ENCODE measurements at regions not wholly inside any gene's neighbourhood (a gene's known extent, or its start where the extent isn't known, plus 50 kb on each side); places are given as distances from the start of the nearest gene placed in this dataset.

- H3K36me3 Mint-ChIP-seq: no peaks in the 10 kb centered on the region
- no peak overlapping the region for H3K27ac Mint-ChIP-seq
- H3K27me3 Mint-ChIP-seq: peaks cover 9% of the 10 kb centered on the region
- H3K4me1 Mint-ChIP-seq: no peaks in the 10 kb centered on the region
- H3K4me3 Mint-ChIP-seq: no peak overlapping the region
- no peaks in the 10 kb centered on the region for H3K9me3 Mint-ChIP-seq
- no peak for ATAC-seq
Observed at GRCh38 chr5:4909086-4909485, 231.0 kb upstream of the ADAMTS16 start.

DNA sequence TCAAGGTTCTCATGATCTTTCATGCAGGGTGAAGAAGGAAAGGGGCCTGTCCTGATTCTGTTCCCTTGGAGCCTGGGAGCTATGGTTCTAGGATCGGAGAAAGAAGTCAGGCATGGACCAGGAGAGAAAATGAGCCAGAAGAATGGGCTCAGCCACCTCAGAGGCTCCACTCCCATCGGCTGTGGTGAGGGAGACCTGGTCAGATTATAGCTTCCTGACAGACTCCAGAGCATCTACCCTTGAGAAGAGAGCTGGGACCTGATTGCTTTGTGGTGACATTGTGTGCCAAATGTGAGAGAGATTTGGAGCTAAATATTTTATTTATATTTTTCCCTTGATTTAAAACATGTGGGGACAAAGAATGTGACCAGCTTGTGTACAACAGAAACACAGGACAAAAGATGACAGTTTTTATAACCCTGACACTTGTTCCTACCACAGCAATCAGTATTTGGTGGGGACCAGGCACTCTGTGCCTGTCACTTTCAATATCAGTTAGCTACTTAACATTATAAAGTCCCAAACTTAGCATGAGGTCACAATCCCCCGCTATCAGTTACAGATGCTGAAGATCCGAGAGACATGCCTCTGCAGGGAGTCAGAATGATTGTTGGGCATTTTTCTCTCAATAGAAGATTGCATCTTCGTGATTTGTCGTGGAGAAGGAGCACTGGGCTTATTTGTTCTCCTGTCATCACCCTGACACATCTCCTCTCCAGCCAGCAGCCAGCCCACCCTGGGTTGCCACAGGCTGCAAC, 228.3 kb upstream of the ADAMTS16 start:
- Mint-ChIP-seq H3K27ac (no peak overlapping the region), H3K4me3 (no peak overlapping the region), H3K27me3 (peaks cover 9% of the 10 kb centered on the region), H3K4me1 (no peaks in the 10 kb centered on the region), H3K36me3 (no peaks in the 10 kb centered on the region), H3K9me3 (no peaks in the 10 kb centered on the region)
- ATAC-seq: no peak

GRCh38 chr5:4921929-4922328, 218.2 kb upstream of the ADAMTS16 start:
- no peak for ATAC-seq
- no peaks in the 10 kb centered on the region for H3K27me3 Mint-ChIP-seq
- H3K4me1 Mint-ChIP-seq: no peaks in the 10 kb centered on the region
- H3K4me3 Mint-ChIP-seq: no peak overlapping the region
- no peak overlapping the region for H3K27ac Mint-ChIP-seq
- H3K36me3 Mint-ChIP-seq: no peaks in the 10 kb centered on the region
- H3K9me3 Mint-ChIP-seq: peaks cover 6% of the 10 kb centered on the region

GRCh38 chr5:4924577-4924976, 215.6 kb upstream of the ADAMTS16 start:
- ATAC-seq: no peak
- H3K27me3 Mint-ChIP-seq: no peaks in the 10 kb centered on the region
- H3K4me3 Mint-ChIP-seq: no peak overlapping the region
- H3K9me3 Mint-ChIP-seq: peaks cover 6% of the 10 kb centered on the region
- no peaks in the 10 kb centered on the region for H3K36me3 Mint-ChIP-seq
- no peaks in the 10 kb centered on the region for H3K4me1 Mint-ChIP-seq
- no peak overlapping the region for H3K27ac Mint-ChIP-seq

- H3K36me3 Mint-ChIP-seq: no peaks in the 10 kb centered on the region
- H3K4me3 Mint-ChIP-seq: no peak overlapping the region
- H3K27ac Mint-ChIP-seq: no peak overlapping the region
- H3K9me3 Mint-ChIP-seq: peaks cover 9% of the 10 kb centered on the region
- no peaks in the 10 kb centered on the region for H3K27me3 Mint-ChIP-seq
- no peak for ATAC-seq
- H3K4me1 Mint-ChIP-seq: no peaks in the 10 kb centered on the region
Observed at GRCh38 chr5:4927097-4927496, 213.0 kb upstream of the ADAMTS16 start.

GRCh38 chr5:4928409-4928808, 211.7 kb upstream of the ADAMTS16 start:
- Mint-ChIP-seq H3K36me3 (no peaks in the 10 kb centered on the region), H3K4me1 (no peaks in the 10 kb centered on the region), H3K4me3 (no peak overlapping the region), H3K27me3 (no peaks in the 10 kb centered on the region), H3K9me3 (peaks cover 9% of the 10 kb centered on the region), H3K27ac (no peak overlapping the region)
- ATAC-seq: no peak

- H3K9me3 Mint-ChIP-seq: peaks cover 10% of the 10 kb centered on the region
- H3K36me3 Mint-ChIP-seq: no peaks in the 10 kb centered on the region
- no peaks in the 10 kb centered on the region for H3K27me3 Mint-ChIP-seq
- H3K4me1 Mint-ChIP-seq: no peaks in the 10 kb centered on the region
- no peak overlapping the region for H3K4me3 Mint-ChIP-seq
- H3K27ac Mint-ChIP-seq: no peak overlapping the region
- ATAC-seq: no peak
Observed at GRCh38 chr5:4929092-4929655, 211.0 kb upstream of the ADAMTS16 start.

DNA sequence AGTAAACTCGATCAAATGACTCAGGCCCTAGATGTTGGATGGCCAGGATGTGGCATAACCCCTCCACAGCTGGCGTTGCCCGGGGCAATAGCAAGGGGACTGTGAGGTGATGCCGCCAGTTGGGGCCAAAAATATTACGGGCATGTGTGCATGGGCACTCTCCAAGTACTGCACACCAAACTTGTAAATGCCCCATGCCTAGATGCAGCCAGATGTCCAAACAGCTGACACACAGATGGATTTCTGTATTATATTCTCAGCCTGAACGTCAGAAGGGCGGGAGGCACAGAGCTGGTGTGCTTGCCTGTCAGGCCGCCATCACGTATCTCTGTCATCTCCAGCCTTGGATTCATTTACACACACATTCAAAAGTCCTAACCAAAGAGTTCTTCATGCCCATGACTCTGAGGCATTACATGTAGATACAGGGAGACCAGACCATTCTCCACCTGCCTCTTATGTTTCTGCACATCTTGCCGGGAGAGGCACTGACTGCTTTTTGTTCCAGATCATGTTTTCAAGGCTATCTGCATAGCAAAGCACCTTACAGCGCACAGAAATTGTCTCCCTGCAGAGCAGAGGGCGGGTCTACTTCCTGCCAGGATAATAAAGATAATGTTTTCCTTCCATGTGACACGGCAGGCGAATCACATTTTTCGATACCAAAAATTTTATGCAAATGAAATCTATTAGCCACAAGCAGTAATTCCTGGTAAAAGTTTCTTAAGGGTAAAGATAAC, 200.9 kb upstream of the ADAMTS16 start:
- Mint-ChIP-seq H3K27ac (no peak overlapping the region), H3K4me1 (no peaks in the 10 kb centered on the region), H3K27me3 (no peaks in the 10 kb centered on the region), H3K36me3 (no peaks in the 10 kb centered on the region), H3K4me3 (no peak overlapping the region), H3K9me3 (no peaks in the 10 kb centered on the region)
- no peak for ATAC-seq

DNA sequence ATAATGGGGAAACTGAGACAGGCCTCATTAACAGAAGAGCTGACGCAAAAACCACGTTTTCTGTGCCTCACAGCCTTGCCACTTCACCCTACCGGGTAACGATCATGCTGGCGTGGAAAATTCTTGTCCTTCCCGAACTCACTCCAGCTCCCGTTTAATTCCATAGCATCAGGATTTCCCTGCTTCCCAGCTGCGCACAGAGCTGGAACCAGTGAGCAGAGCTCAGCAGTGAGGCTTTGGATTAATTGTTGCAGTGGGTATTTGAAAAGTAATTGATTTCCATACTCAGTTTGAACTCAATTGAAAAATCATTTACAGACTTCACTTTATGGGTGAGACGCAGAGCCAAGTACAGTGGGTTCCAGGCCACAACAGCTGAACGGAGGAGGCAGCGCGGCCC, 199.0 kb upstream of the ADAMTS16 start:
- Mint-ChIP-seq H3K4me1 (no peaks in the 10 kb centered on the region), H3K4me3 (no peak overlapping the region), H3K27ac (no peak overlapping the region), H3K27me3 (no peaks in the 10 kb centered on the region), H3K36me3 (no peaks in the 10 kb centered on the region), H3K9me3 (no peaks in the 10 kb centered on the region)
- ATAC-seq: no peak

DNA sequence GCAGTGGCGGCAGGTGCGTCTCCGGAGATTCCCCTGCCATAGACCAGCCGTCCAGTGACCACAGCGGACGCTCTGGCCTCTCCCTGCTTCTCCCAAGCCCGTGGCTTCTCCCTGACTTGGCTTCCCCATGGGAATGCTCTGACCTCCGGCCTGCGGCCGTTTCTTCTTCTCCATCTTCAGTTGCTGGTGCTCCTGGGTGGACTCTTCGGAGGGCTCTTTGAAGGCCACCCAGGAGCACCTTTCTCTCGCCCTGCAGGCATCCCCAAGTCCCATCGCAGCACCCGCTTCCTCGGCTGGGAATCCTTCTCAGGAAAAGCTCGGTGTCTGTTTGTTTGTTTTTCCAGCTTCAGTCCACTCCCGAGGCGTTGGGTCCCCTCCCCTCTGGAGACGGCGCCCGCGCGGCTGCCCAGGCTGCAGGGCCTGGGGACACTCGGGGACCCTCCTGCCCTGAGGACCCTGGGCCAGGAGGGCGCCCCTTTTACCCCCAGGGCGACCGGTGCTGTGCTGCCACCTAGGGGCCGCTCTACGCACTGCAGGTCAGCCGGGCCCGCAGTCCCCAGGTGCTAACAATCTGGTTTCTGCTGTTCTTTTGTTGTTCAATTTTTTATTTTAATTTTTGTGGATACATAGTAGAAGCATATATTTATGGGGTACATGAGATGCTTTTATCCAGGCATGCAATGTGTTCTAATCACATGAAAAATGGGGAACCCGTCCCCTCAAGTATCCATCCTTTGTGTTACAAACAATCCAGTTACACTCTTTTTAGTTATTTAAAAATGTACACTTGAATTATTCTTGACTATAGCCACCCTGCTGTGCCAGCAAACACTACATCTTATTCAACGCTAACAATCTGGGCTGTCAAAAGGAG, 197.9 kb upstream of the ADAMTS16 start:
- Mint-ChIP-seq H3K27ac (no peak overlapping the region), H3K4me1 (no peaks in the 10 kb centered on the region), H3K36me3 (no peaks in the 10 kb centered on the region), H3K9me3 (no peaks in the 10 kb centered on the region), H3K27me3 (no peaks in the 10 kb centered on the region), H3K4me3 (no peak overlapping the region)
- ATAC-seq: no peak

DNA sequence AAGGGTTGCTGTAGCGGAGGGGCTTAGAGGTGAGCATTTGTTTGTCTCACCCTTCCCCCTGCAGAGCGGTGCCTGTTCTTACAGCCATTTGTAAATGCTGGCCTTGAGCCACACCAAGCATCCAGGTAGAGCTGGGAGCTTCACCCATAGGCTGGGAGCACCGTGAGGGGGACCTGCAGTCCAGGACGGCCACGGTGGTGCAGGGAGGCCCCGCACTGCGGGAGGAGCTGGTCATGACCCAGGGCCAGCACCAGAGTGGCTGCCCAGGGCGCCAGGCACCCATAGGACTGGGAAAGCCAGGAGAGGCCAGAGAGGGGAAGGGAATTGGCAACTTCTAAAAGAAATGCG, 197.3 kb upstream of the ADAMTS16 start:
- H3K27ac Mint-ChIP-seq: no peak overlapping the region
- no peaks in the 10 kb centered on the region for H3K9me3 Mint-ChIP-seq
- no peaks in the 10 kb centered on the region for H3K27me3 Mint-ChIP-seq
- no peaks in the 10 kb centered on the region for H3K4me1 Mint-ChIP-seq
- H3K36me3 Mint-ChIP-seq: no peaks in the 10 kb centered on the region
- no peak for ATAC-seq
- no peak overlapping the region for H3K4me3 Mint-ChIP-seq

DNA sequence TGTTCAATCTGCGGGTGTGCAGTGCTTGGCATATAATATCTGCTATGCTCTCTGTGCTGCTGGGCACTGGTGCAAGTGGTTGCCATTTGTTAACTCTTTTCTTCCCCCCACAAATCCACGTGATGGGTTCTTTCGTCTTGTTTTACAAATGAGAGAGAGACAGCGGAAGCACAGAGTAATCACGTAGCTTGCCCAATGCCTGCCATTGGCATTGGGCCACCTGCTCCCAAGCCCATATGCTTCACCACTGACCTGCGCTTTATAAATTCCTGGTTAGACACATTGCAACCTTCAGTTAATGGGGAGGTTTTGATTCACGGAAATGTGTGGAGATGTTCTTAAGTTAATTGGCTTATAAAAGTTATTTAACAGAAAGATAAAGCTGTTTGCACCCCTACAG, 194.8 kb upstream of the ADAMTS16 start:
- Mint-ChIP-seq H3K4me1 (no peaks in the 10 kb centered on the region), H3K27ac (no peak overlapping the region), H3K36me3 (no peaks in the 10 kb centered on the region), H3K9me3 (no peaks in the 10 kb centered on the region), H3K4me3 (no peak overlapping the region), H3K27me3 (no peaks in the 10 kb centered on the region)
- no peak for ATAC-seq

GRCh38 chr5:4947106-4947505, 193.0 kb upstream of the ADAMTS16 start:
- Mint-ChIP-seq H3K27ac (no peak overlapping the region), H3K27me3 (no peaks in the 10 kb centered on the region), H3K9me3 (no peaks in the 10 kb centered on the region), H3K4me3 (no peak overlapping the region), H3K4me1 (no peaks in the 10 kb centered on the region), H3K36me3 (no peaks in the 10 kb centered on the region)
- no peak for ATAC-seq

DNA sequence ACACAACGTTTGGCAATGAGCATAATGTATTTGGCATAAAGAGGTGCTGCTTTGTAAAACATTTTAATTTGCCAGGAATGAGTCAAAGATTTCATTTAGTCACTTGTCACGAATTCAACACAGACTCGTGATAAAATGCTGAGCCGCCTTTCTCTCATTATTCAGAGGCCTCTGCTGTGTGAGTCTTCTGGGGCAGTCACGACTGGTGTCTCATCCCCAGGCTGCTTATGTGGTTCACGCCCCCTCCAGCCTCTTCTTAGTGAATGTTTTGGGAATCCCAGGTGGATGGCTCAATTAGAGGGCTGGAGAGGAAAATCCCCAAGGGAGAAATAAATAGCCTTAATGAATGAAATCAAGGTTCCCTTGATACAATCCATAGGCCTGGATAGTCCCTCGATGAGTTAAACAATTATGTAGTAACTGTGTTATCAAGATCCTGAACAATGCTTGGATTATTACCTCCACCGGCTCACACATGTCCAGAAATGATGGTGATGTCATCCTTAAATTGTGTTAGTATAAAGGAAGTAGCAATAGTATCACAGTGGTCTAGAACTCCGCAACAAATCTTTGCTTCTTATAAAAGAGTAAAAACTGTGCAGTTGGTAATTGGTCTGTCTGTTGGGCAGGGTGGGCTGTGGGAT, 192.1 kb upstream of the ADAMTS16 start:
- H3K9me3 Mint-ChIP-seq: no peaks in the 10 kb centered on the region
- no peak overlapping the region for H3K27ac Mint-ChIP-seq
- H3K4me1 Mint-ChIP-seq: no peaks in the 10 kb centered on the region
- ATAC-seq: no peak
- H3K36me3 Mint-ChIP-seq: no peaks in the 10 kb centered on the region
- no peak overlapping the region for H3K4me3 Mint-ChIP-seq
- H3K27me3 Mint-ChIP-seq: no peaks in the 10 kb centered on the region

DNA sequence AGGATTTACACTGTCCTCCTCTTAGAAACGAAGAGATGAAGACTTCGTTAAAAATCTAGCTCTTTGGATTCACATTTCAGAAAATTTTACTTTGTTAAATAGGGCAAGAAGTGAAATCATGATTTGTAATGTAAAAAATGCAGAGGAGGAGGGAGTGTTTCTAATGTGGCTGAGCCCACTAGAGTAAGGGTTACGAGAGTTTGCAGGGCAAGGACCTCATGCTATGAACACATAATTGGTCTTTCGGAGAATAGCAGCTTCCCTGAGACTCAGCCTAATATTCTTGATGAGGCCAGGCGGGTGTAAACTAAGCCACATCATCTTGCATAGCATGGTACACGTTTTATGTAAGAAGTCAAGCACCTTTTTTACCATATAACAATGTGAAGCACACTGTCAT, 191.0 kb upstream of the ADAMTS16 start:
- Mint-ChIP-seq H3K9me3 (no peaks in the 10 kb centered on the region), H3K4me1 (no peaks in the 10 kb centered on the region), H3K36me3 (no peaks in the 10 kb centered on the region), H3K27ac (no peak overlapping the region), H3K27me3 (no peaks in the 10 kb centered on the region), H3K4me3 (no peak overlapping the region)
- no peak for ATAC-seq

All from stimulated activated memory B cell treated with anti-CD40 and anti-IgM and Interleukin-4, amounts not matched to agents 10 μg/mL and 1 μg/mL and 100 μg/mL, for 72 hours (primary cell).